Ascending aorta (tissue), 2 donors: ENCODE measurements at regions not wholly inside any gene's neighbourhood (a gene's known extent, or its start where the extent isn't known, plus 50 kb on each side); places are given as distances from the start of the nearest gene placed in this dataset.

Experiments
- DNase-seq, 2 donors: peaks; one replicate each; pipeline ENCODE4 v3.0.0-alpha.2; 2019; ENCODE audit warnings: low spot score in 2 of 2
- H3K27ac ChIP-seq, 2 donors: fragments of 200-600 bp; sonication (generic); one replicate each; pipeline ENCODE4 v1.5.1; 2016 to 2017; ENCODE audit warnings: mild to moderate bottlenecking in 1 of 2
- H3K27me3 ChIP-seq: fragments of 200-600 bp; sonication (generic); one replicate; pipeline ENCODE4 v1.5.1; 2017
- H3K36me3 ChIP-seq, 2 donors: fragments of 200-600 bp; sonication (generic); one replicate each; pipeline ENCODE4 v1.5.1; 2016
- H3K4me1 ChIP-seq, 2 donors: fragments of 200-600 bp; sonication (generic); one replicate each; pipeline ENCODE4 v1.5.1; 2016 to 2017; ENCODE audit warnings: mild to moderate bottlenecking in 1 of 2
- H3K4me3 ChIP-seq, 2 donors: fragments of 200-600 bp; sonication (generic); one replicate each; pipeline ENCODE4 v1.5.1; 2016 to 2017; ENCODE audit warnings: mild to moderate bottlenecking in 1 of 2
- H3K9me3 ChIP-seq, 2 donors: fragments of 200-600 bp; sonication (generic); one replicate each; pipeline ENCODE4 v1.5.1; 2016
- intact Hi-C: fragments of 100-400 bp; cut with DNase I; formaldehyde crosslinking; loops from one replicate; pipeline ENCODE4 v1.15.1; 2023
- TF ChIP-seq, protein P1 (sequence below), 3 experiments: fragments of 200-600 bp in 2 of 3; fragments of 450-650 bp in 1 of 3; sonication (generic) in 2 of 3; IDR thresholded peaks; one replicate each; pipeline ENCODE4 v1.5.1; 2016 to 2019; ENCODE audit warnings: antibody characterized with exemption in 3 of 3, mild to moderate bottlenecking in 1 of 3, moderate library complexity in 1 of 3

DNA sequence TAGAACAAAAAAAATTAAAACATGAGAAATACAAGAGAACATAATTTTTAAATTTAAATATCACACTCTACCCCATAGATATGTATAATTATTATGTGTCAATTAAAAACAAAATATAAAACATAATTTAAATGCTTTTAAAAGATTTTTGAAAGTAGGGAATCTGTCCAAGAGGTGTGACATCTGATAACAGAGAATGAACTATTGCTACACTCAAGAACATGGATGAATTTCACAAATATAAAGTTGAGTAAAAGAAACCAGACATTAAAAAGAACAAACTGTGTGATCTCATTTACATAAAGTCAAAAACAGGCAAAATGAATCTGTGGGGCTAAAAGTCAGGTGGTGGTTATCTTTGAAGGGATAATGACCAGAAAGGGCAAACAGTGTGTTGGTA is 106.5 kb upstream of the COL21A1 start:
- Histone ChIP-seq H3K27me3 (no peaks in the 10 kb centered on the region), H3K4me3 (no peak overlapping the region), H3K4me1 (no peaks in the 10 kb centered on the region), H3K27ac (no peak overlapping the region), H3K36me3 (no peaks in the 10 kb centered on the region), H3K9me3 (no peaks in the 10 kb centered on the region)
- no peak for DNase-seq
- TF ChIP-seq, protein P1, sequence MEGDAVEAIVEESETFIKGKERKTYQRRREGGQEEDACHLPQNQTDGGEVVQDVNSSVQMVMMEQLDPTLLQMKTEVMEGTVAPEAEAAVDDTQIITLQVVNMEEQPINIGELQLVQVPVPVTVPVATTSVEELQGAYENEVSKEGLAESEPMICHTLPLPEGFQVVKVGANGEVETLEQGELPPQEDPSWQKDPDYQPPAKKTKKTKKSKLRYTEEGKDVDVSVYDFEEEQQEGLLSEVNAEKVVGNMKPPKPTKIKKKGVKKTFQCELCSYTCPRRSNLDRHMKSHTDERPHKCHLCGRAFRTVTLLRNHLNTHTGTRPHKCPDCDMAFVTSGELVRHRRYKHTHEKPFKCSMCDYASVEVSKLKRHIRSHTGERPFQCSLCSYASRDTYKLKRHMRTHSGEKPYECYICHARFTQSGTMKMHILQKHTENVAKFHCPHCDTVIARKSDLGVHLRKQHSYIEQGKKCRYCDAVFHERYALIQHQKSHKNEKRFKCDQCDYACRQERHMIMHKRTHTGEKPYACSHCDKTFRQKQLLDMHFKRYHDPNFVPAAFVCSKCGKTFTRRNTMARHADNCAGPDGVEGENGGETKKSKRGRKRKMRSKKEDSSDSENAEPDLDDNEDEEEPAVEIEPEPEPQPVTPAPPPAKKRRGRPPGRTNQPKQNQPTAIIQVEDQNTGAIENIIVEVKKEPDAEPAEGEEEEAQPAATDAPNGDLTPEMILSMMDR (IDR thresholded peaks at IDR 0.05) = no peak
- intact Hi-C loops = no loop called here

GRCh38 chr6:56350628-56351260 is 103.4 kb upstream of the COL21A1 start:
- H3K4me1 ChIP-seq = no peaks in the 10 kb centered on the region
- no peaks in the 10 kb centered on the region for H3K27me3 ChIP-seq
- H3K4me3 ChIP-seq = no peak overlapping the region
- H3K27ac ChIP-seq = no peak overlapping the region
- intact Hi-C loops = no loop called here
- no peak for DNase-seq
- H3K9me3 ChIP-seq = no peaks in the 10 kb centered on the region
- no peaks in the 10 kb centered on the region for H3K36me3 ChIP-seq
- TF ChIP-seq, protein P1 (IDR thresholded peaks at IDR 0.05) = no peak

GRCh38 chr6:56349194-56349593 is 101.8 kb upstream of the COL21A1 start:
- TF ChIP-seq, protein P1 (IDR thresholded peaks at IDR 0.05) = no peak
- Histone ChIP-seq H3K36me3 (no peaks in the 10 kb centered on the region), H3K27ac (no peak overlapping the region), H3K27me3 (no peaks in the 10 kb centered on the region), H3K9me3 (no peaks in the 10 kb centered on the region), H3K4me1 (no peaks in the 10 kb centered on the region), H3K4me3 (no peak overlapping the region)
- no peak for DNase-seq
- intact Hi-C loops = no loop called here

- no peaks in the 10 kb centered on the region for H3K27me3 ChIP-seq
- no peak overlapping the region for H3K4me3 ChIP-seq
- no peak for DNase-seq
- no peaks in the 10 kb centered on the region for H3K4me1 ChIP-seq
- H3K27ac ChIP-seq = no peak overlapping the region
- intact Hi-C loops = no loop called here
- H3K36me3 ChIP-seq = no peaks in the 10 kb centered on the region
- TF ChIP-seq, protein P1 (IDR thresholded peaks at IDR 0.05) = no peak
- no peaks in the 10 kb centered on the region for H3K9me3 ChIP-seq
Measured at GRCh38 chr6:56348578-56348977, 101.2 kb upstream of the COL21A1 start.

DNA sequence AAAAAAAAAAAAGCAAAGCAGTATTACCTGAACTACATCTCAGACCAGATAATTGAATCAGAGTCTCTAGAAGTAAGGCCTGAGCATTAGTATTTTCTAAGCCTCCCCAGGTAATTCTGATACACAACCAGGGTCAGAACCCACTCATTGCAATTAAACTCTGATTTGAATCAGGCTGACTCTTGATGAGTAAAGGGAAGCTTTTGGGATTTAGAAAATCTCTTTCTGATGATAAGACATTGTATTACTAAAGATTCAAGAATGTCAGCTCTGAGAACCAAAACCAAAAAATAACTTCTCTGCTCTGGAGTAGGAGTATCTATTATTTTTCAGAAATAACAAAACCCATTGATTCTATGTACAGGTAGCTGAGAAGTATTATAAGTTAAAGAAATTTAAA is 100.1 kb upstream of the COL21A1 start:
- TF ChIP-seq, protein P1 (IDR thresholded peaks at IDR 0.05) = no peak
- intact Hi-C loops = no loop called here
- H3K27me3 ChIP-seq = no peaks in the 10 kb centered on the region
- no peaks in the 10 kb centered on the region for H3K9me3 ChIP-seq
- H3K4me1 ChIP-seq = no peaks in the 10 kb centered on the region
- no peak overlapping the region for H3K27ac ChIP-seq
- H3K4me3 ChIP-seq = no peak overlapping the region
- DNase-seq = no peak
- no peaks in the 10 kb centered on the region for H3K36me3 ChIP-seq

GRCh38 chr6:56346958-56347357 is 99.6 kb upstream of the COL21A1 start:
- intact Hi-C loops = no loop called here

More at GRCh38 chr6:56346958-56347357, 99.6 kb upstream of the COL21A1 start:
- Histone ChIP-seq H3K4me1 (no peaks in the 10 kb centered on the region), H3K4me3 (no peak overlapping the region), H3K27me3 (no peaks in the 10 kb centered on the region), H3K36me3 (no peaks in the 10 kb centered on the region), H3K9me3 (no peaks in the 10 kb centered on the region), H3K27ac (no peak overlapping the region)
- DNase-seq = no peak
- TF ChIP-seq, protein P1 (IDR thresholded peaks at IDR 0.05) = no peak
